OCI-LY7 (cell line): ENCODE measurements at regions not wholly inside any gene's neighbourhood (a gene's known extent, or its start where the extent isn't known, plus 50 kb on each side); places are given as distances from the start of the nearest gene placed in this dataset.

Source experiments
- EZH2phosphoT487 ChIP-seq: fragments of 200-600 bp; sonication (generic); IDR thresholded peaks from 2 replicates; pipeline ENCODE4 v1.6.1; 2018; ENCODE audit warnings: low read depth, borderline replicate concordance, mild to moderate bottlenecking, mixed run types, antibody characterized with exemption, low read length, moderate library complexity, mixed read lengths
- TF ChIP-seq, protein P1 (sequence below): fragments of 200-600 bp; sonication (generic); conservative IDR thresholded peaks from 2 replicates; pipeline ENCODE4 v1.5.1; 2014; ENCODE audit warnings: mild to moderate bottlenecking, antibody characterized with exemption, low read length, moderate library complexity, mixed read lengths

DNA sequence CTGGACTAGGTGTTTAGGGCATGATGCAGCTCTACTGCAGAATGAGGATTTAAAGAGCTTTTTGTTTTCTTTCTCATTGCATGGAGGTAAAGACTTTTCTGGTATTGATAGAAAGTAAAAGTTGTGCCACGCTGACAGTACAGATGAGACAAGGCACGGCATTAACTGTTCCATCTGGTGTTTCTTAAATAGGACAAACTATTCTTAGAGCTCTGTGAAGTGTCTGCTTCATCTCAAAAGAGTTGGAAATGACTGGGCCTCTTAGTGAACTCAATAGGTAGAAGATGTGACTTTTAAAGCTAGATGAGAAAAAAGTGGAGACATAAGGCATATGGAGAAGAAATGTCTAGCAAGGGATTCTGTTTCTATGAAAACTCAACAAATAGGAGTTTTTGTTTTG is 321.8 kb downstream of the RPRM start:
- TF ChIP-seq EZH2phosphoT487 = no peak
- TF ChIP-seq, protein P1, sequence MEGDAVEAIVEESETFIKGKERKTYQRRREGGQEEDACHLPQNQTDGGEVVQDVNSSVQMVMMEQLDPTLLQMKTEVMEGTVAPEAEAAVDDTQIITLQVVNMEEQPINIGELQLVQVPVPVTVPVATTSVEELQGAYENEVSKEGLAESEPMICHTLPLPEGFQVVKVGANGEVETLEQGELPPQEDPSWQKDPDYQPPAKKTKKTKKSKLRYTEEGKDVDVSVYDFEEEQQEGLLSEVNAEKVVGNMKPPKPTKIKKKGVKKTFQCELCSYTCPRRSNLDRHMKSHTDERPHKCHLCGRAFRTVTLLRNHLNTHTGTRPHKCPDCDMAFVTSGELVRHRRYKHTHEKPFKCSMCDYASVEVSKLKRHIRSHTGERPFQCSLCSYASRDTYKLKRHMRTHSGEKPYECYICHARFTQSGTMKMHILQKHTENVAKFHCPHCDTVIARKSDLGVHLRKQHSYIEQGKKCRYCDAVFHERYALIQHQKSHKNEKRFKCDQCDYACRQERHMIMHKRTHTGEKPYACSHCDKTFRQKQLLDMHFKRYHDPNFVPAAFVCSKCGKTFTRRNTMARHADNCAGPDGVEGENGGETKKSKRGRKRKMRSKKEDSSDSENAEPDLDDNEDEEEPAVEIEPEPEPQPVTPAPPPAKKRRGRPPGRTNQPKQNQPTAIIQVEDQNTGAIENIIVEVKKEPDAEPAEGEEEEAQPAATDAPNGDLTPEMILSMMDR = no peak
